T-helper 22 cell (primary cell): ENCODE measurements at regions not wholly inside any gene's neighbourhood (a gene's known extent, or its start where the extent isn't known, plus 50 kb on each side); places are given as distances from the start of the nearest gene placed in this dataset.

Experiments
- DNase-seq: peaks from one replicate; pipeline ENCODE4 v3.0.0-alpha.2; 2020; ENCODE audit warnings: low read depth

GRCh38 chr3:18295171-18295920, 129.8 kb downstream of the SATB1 start:
- no peak for DNase-seq

GRCh38 chr3:18290157-18290556, 135.0 kb downstream of the SATB1 start:
- no peak for DNase-seq

GRCh38 chr3:18288243-18288642, 136.9 kb downstream of the SATB1 start:
- no peak for DNase-seq

GRCh38 chr3:18284716-18285115, 140.4 kb downstream of the SATB1 start:
- no peak for DNase-seq

GRCh38 chr3:18283680-18284079, 141.5 kb downstream of the SATB1 start:
- DNase-seq = no peak

- DNase-seq = no peak
Observed at GRCh38 chr3:18282507-18282906, 142.6 kb downstream of the SATB1 start.

- DNase-seq = no peak
Observed at GRCh38 chr3:18279226-18279737, 145.9 kb downstream of the SATB1 start.

- DNase-seq = no peak
Observed at GRCh38 chr3:18264853-18265252, 160.3 kb downstream of the SATB1 start.

GRCh38 chr3:18264361-18264760, 160.8 kb downstream of the SATB1 start:
- DNase-seq = no peak

- DNase-seq = no peak
Observed at GRCh38 chr3:18258492-18258891, 166.6 kb downstream of the SATB1 start.

GRCh38 chr3:18252578-18252977, 172.6 kb downstream of the SATB1 start:
- no peak for DNase-seq

- no peak for DNase-seq
Observed at GRCh38 chr3:18250991-18251390, 174.1 kb downstream of the SATB1 start.

GRCh38 chr3:18249126-18249525, 176.0 kb downstream of the SATB1 start:
- no peak for DNase-seq

- no peak for DNase-seq
Observed at GRCh38 chr3:18247776-18248310, 177.3 kb downstream of the SATB1 start.

- no peak for DNase-seq
Observed at GRCh38 chr3:18247139-18247695, 177.9 kb downstream of the SATB1 start.

GRCh38 chr3:18246336-18247060, 178.6 kb downstream of the SATB1 start:
- DNase-seq = no peak

GRCh38 chr3:18245721-18246120, 179.4 kb downstream of the SATB1 start:
- DNase-seq = no peak

GRCh38 chr3:18241837-18242236, 183.3 kb downstream of the SATB1 start:
- DNase-seq = no peak

GRCh38 chr3:18239674-18240073, 185.5 kb downstream of the SATB1 start:
- DNase-seq = no peak

- DNase-seq = no peak
Observed at GRCh38 chr3:18238746-18239331, 186.3 kb downstream of the SATB1 start.

GRCh38 chr3:18238332-18238731, 186.8 kb downstream of the SATB1 start:
- no peak for DNase-seq

- DNase-seq = no peak
Observed at GRCh38 chr3:18237251-18238005, 187.7 kb downstream of the SATB1 start.
